B cell (primary cell): ENCODE measurements at regions not wholly inside any gene's neighbourhood (a gene's known extent, or its start where the extent isn't known, plus 50 kb on each side); places are given as distances from the start of the nearest gene placed in this dataset.

ENCODE experiments used
- ATAC-seq: fragments of 200-7000 bp; cut with Tn5 transposase; one replicate; pipeline ENCODE4 v1.10.0; 2021; ENCODE audit warnings: low read depth, mild to moderate bottlenecking, moderate number of reproducible peaks, moderate library complexity
- CTCF ChIA-PET: fragments of 350-600 bp; sonication (Branson Sonifier 250); formaldehyde crosslinking; loops from one replicate; lab custom pipeline; 2021; ENCODE audit warnings: antibody characterized with exemption, inconsistent platforms; lab: Charles Lee
- POLR2A ChIA-PET: fragments of 350-600 bp; sonication (Branson Sonifier 250); formaldehyde crosslinking; loops from one replicate; lab custom pipeline; 2021; ENCODE audit warnings: antibody characterized with exemption; lab: Charles Lee
- DNase-seq: peaks from one replicate; pipeline ENCODE4 v3.0.0; 2013
- H2AFZ ChIP-seq: 2 replicates; pipeline ENCODE4 v1.6.1; 2012; ENCODE audit warnings: mild to moderate bottlenecking, low read depth, low read length; ENCODE audit not compliant: insufficient read depth, poor library complexity, severe bottlenecking
- H3K27ac ChIP-seq, 2 donors: 1 replicate in 1 of 2; 2 replicates in 1 of 2; pipeline ENCODE4 v1.5.1; 2012 to 2013; ENCODE audit warnings: low read length in 2 of 2, mild to moderate bottlenecking in 2 of 2, moderate library complexity in 1 of 2
- H3K27me3 ChIP-seq, 4 experiments: fragments of 200-600 bp in 1 of 4; sonication (generic) in 1 of 4; replicated peaks in 1 of 4; 1 replicate in 2 of 4; 2 replicates in 2 of 4; pipeline versions ENCODE4 v1.6.1 to v1.7.0; 2013 to 2016; ENCODE audit warnings: low read length in 3 of 4, mild to moderate bottlenecking in 2 of 4, mixed read lengths in 1 of 4, moderate library complexity in 1 of 4; ENCODE audit not compliant: insufficient read depth in 4 of 4, control insufficient read depth in 3 of 4; ENCODE audit errors: control extremely low read depth in 1 of 4
- H3K36me3 ChIP-seq, 2 experiments: replicated peaks in 1 of 2; 1 replicate in 1 of 2; 2 replicates in 1 of 2; pipeline versions ENCODE4 v1.6.1 to v1.7.1; 2013; ENCODE audit warnings: low read length in 1 of 2; ENCODE audit not compliant: insufficient read depth in 2 of 2, control insufficient read depth in 1 of 2; ENCODE audit errors: control extremely low read depth in 1 of 2, extremely low read depth in 1 of 2
- H3K4me1 ChIP-seq, 2 donors: fragments of 200-600 bp in 1 of 2; sonication (generic) in 1 of 2; 1 replicate in 1 of 2; 2 replicates in 1 of 2; pipeline versions ENCODE4 v1.5.1 to v1.6.1; 2013 to 2017; ENCODE audit warnings: low read length in 2 of 2; ENCODE audit not compliant: control insufficient read depth in 2 of 2, insufficient read depth in 2 of 2
- H3K4me2 ChIP-seq: replicated peaks from 2 replicates; pipeline ENCODE3; 2012; ENCODE audit warnings: mild to moderate bottlenecking, low read depth, low read length; ENCODE audit not compliant: poor library complexity, severe bottlenecking
- H3K4me3 ChIP-seq, 5 experiments: fragments of 200-600 bp in 1 of 5; sonication (generic) in 1 of 5; 1 replicate in 3 of 5; 2 replicates in 2 of 5; pipeline versions ENCODE4 v1.5.1 to v1.7.0; 2011 to 2016; ENCODE audit warnings: low read length in 4 of 5, mild to moderate bottlenecking in 4 of 5, low read depth in 2 of 5, control low read depth in 1 of 5, moderate library complexity in 1 of 5; ENCODE audit not compliant: insufficient read depth in 1 of 5; ENCODE audit errors: control extremely low read depth in 1 of 5, extremely low read depth in 1 of 5
- H3K79me2 ChIP-seq: fragments of 200-600 bp; sonication (generic); one replicate; pipeline ENCODE4 v1.6.0; 2016; ENCODE audit warnings: low read length; ENCODE audit not compliant: control insufficient read depth, insufficient read depth
- H3K9ac ChIP-seq: fragments of 200-600 bp; sonication (generic); 2 replicates; pipeline ENCODE4 v1.6.1; 2017; ENCODE audit warnings: mild to moderate bottlenecking, low read length, moderate library complexity
- H3K9me3 ChIP-seq, 3 donors: one replicate each; pipeline versions ENCODE4 v1.6.1 to v1.7.1; 2013; ENCODE audit warnings: low read length in 2 of 3; ENCODE audit not compliant: control insufficient read depth in 2 of 3, insufficient read depth in 1 of 3; ENCODE audit errors: control extremely low read depth in 1 of 3
- H4K20me1 ChIP-seq: 2 replicates; pipeline ENCODE4 v1.6.0; 2012; ENCODE audit warnings: mild to moderate bottlenecking, low read length; ENCODE audit not compliant: insufficient read depth, control insufficient read depth, poor library complexity, severe bottlenecking
- H3K27ac Mint-ChIP-seq: one replicate; pipeline ENCODE4 v1.8.0; 2021; ENCODE audit warnings: mixed read lengths
- H3K27me3 Mint-ChIP-seq: one replicate; pipeline ENCODE4 v1.8.0; 2021; ENCODE audit warnings: mixed read lengths
- H3K4me1 Mint-ChIP-seq: one replicate; pipeline ENCODE4 v1.8.0; 2021; ENCODE audit warnings: mixed read lengths
- H3K4me3 Mint-ChIP-seq: one replicate; pipeline ENCODE4 v1.8.0; 2021; ENCODE audit warnings: mixed read lengths
- H3K9me3 Mint-ChIP-seq: one replicate; pipeline ENCODE4 v1.8.0; 2022; ENCODE audit warnings: mixed read lengths; ENCODE audit not compliant: insufficient read depth
- CTCF ChIP-seq: fragments of 200-600 bp; IDR thresholded peaks from one replicate; pipeline ENCODE4 v1.8.0; 2022; ENCODE audit warnings: antibody characterized with exemption, mild to moderate bottlenecking
- EZH2 ChIP-seq: IDR thresholded peaks from 2 replicates; pipeline ENCODE4 v1.6.1; 2012; ENCODE audit warnings: borderline replicate concordance, low read depth, mild to moderate bottlenecking, moderate library complexity, low read length; ENCODE audit not compliant: insufficient read depth, poor library complexity, severe bottlenecking
- WGBS: methylation state at CpG from one replicate; pipeline ENCODE4 v1.1.5; 2013; ENCODE audit warnings: missing lambda C conversion rate; ENCODE audit not compliant: insufficient coverage; 5-methylcytosine and 5-hydroxymethylcytosine counted together
- intact Hi-C: fragments of 100-400 bp; cut with micrococcal nuclease; formaldehyde crosslinking; loops from one replicate; pipeline ENCODE4 v1.10.0; 2022

- H4K20me1 ChIP-seq = no peaks in the 10 kb centered on the region
- no peaks in the 10 kb centered on the region for H3K79me2 ChIP-seq
- no peak overlapping the region for H3K4me2 ChIP-seq
- ChIA-PET POLR2A (no interaction called here), CTCF (no interaction called here)
- H3K4me3 ChIP-seq = no peak overlapping the region
- H2AFZ ChIP-seq = no peak overlapping the region
- no CpG with 5 or more reads among the region's 1 CpG for WGBS
- no peaks in the 10 kb centered on the region for H3K4me1 ChIP-seq
- intact Hi-C loops = no loop called here
- no peak for DNase-seq
- H3K36me3 ChIP-seq = no peaks in the 10 kb centered on the region
- Mint-ChIP-seq H3K4me1 (no peaks in the 10 kb centered on the region), H3K9me3 (no peaks in the 10 kb centered on the region), H3K27ac (no peak overlapping the region), H3K4me3 (no peak overlapping the region), H3K27me3 (peaks cover 13% of the 10 kb centered on the region)
- peaks cover 0 to 6% (median 0%) of the 10 kb centered on the region in 4 experiments for H3K27me3 ChIP-seq
- peaks cover 0 to 19% (median 5%) of the 10 kb centered on the region in 3 donors for H3K9me3 ChIP-seq
- H3K27ac ChIP-seq = no peak overlapping the region
- no peak overlapping the region for H3K9ac ChIP-seq
- TF ChIP-seq CTCF (no peak), EZH2 (no peak)
- ATAC-seq = no peak
Observed at GRCh38 chr1:30277415-30277814, 446.0 kb downstream of the MATN1 start.

GRCh38 chr1:30275926-30276764 lies 447.2 kb downstream of the MATN1 start:
- Histone ChIP-seq H3K36me3 (no peaks in the 10 kb centered on the region), H3K4me2 (no peak overlapping the region), H3K27ac (no peak overlapping the region), H3K9ac (no peak overlapping the region), H3K4me3 (no peak overlapping the region), H3K27me3 (peaks cover 0 to 6% (median 0%) of the 10 kb centered on the region in 4 experiments), H3K79me2 (no peaks in the 10 kb centered on the region), H3K9me3 (peaks cover 0 to 21% (median 5%) of the 10 kb centered on the region in 3 donors), H2AFZ (no peak overlapping the region), H4K20me1 (no peaks in the 10 kb centered on the region), H3K4me1 (no peaks in the 10 kb centered on the region)
- Mint-ChIP-seq H3K4me3 (no peak overlapping the region), H3K9me3 (no peaks in the 10 kb centered on the region), H3K27me3 (peaks cover 14% of the 10 kb centered on the region), H3K27ac (no peak overlapping the region), H3K4me1 (no peaks in the 10 kb centered on the region)
- DNase-seq (no peak), ATAC-seq (no peak)
- ChIA-PET CTCF (no interaction called here), POLR2A (no interaction called here)
- intact Hi-C loops = no loop called here
- WGBS = 89% methylated on average over 8 of the region's 15 CpGs
- TF ChIP-seq EZH2 (no peak), CTCF (no peak)
